IMR-90 (cell line): ENCODE measurements at regions not wholly inside any gene's neighbourhood (a gene's known extent, or its start where the extent isn't known, plus 50 kb on each side); places are given as distances from the start of the nearest gene placed in this dataset.

Source experiments
- ATAC-seq: fragments of 200-7000 bp; cut with Tn5 transposase; 2 replicates; pipeline ENCODE4 v1.9.1; 2020; ENCODE audit warnings: low read depth, mild to moderate bottlenecking, moderate library complexity
- BruUV-seq: library from RNA; stranded (reverse); fragments of 400-500 nt; replicated peaks from 2 replicates; lab custom pipeline; 2021; lab: Mats Ljungman, UMichigan
- CTCF ChIA-PET: fragments of 300-600 bp; formaldehyde crosslinking; extraction: SDS; loops from one replicate; lab custom pipeline; 2021; ENCODE audit warnings: antibody characterized with exemption; lab: Yijun Ruan, JAX
- POLR2A ChIA-PET: fragments of 300-600 bp; sonication (Branson Sonifier 250); formaldehyde crosslinking; loops from one replicate; lab custom pipeline; 2022; ENCODE audit warnings: antibody characterized with exemption; ENCODE audit not compliant: unreplicated experiment; lab: Charles Lee
- DNase-seq: peaks from one replicate; pipeline ENCODE4 v3.0.0; 2013
- H2AFZ ChIP-seq: replicated peaks from 2 replicates; pipeline ENCODE3; 2013; ENCODE audit warnings: low read length, mild to moderate bottlenecking; ENCODE audit not compliant: poor library complexity
- H2AK5ac ChIP-seq: 2 replicates; pipeline ENCODE4 v1.6.1; 2013; ENCODE audit warnings: low read depth, low read length, inconsistent platforms
- H2AK9ac ChIP-seq: replicated peaks from 2 replicates; pipeline ENCODE3; 2013; ENCODE audit warnings: mild to moderate bottlenecking, low read depth, low read length, moderate library complexity; ENCODE audit not compliant: poor library complexity
- H2BK120ac ChIP-seq: 2 replicates; pipeline ENCODE4 v1.6.1; 2013; ENCODE audit warnings: low read depth, low read length, inconsistent platforms
- H2BK15ac ChIP-seq: 3 replicates; pipeline ENCODE4 v1.6.1; 2013; ENCODE audit warnings: low read depth, low read length, inconsistent platforms
- H2BK20ac ChIP-seq: 2 replicates; pipeline ENCODE4 v1.6.1; 2013; ENCODE audit warnings: low read depth, mild to moderate bottlenecking, inconsistent platforms, low read length, moderate library complexity
- H2BK5ac ChIP-seq: 2 replicates; pipeline ENCODE4 v1.6.1; 2013; ENCODE audit warnings: mild to moderate bottlenecking, low read depth, low read length, inconsistent platforms; ENCODE audit not compliant: poor library complexity, severe bottlenecking
- H3K14ac ChIP-seq: replicated peaks from 2 replicates; pipeline ENCODE4 v1.6.1; 2013; ENCODE audit warnings: low read depth, low read length, inconsistent platforms
- H3K18ac ChIP-seq: 2 replicates; pipeline ENCODE4 v1.6.1; 2013; ENCODE audit warnings: low read depth, low read length, control low read depth
- H3K23ac ChIP-seq: 2 replicates; pipeline ENCODE4 v1.6.1; 2013; ENCODE audit warnings: low read depth, low read length, inconsistent platforms
- H3K27ac ChIP-seq: 2 replicates; pipeline ENCODE4 v1.5.1; 2013; ENCODE audit warnings: mild to moderate bottlenecking, control low read depth, low read length; ENCODE audit not compliant: insufficient read depth
- H3K27me3 ChIP-seq: 2 replicates; pipeline ENCODE4 v1.6.1; 2013; ENCODE audit warnings: low read length; ENCODE audit not compliant: control insufficient read depth, insufficient read depth
- H3K36me3 ChIP-seq: 2 replicates; pipeline ENCODE4 v1.6.1; 2013; ENCODE audit warnings: low read length, mixed read lengths; ENCODE audit not compliant: control insufficient read depth, insufficient read depth
- H3K4ac ChIP-seq: 2 replicates; pipeline ENCODE4 v1.6.1; 2013; ENCODE audit warnings: low read depth, low read length, inconsistent platforms
- H3K4me1 ChIP-seq: 2 replicates; pipeline ENCODE4 v1.6.1; 2013; ENCODE audit warnings: low read length, mixed read lengths; ENCODE audit not compliant: control insufficient read depth, insufficient read depth
- H3K4me2 ChIP-seq: 2 replicates; pipeline ENCODE4 v1.6.1; 2013; ENCODE audit warnings: low read depth, mild to moderate bottlenecking, control low read depth, low read length, moderate library complexity
- H3K4me3 ChIP-seq: 2 replicates; pipeline ENCODE4 v1.5.1; 2013; ENCODE audit warnings: low read depth, mild to moderate bottlenecking, control low read depth, low read length, moderate library complexity; ENCODE audit not compliant: insufficient read depth
- H3K56ac ChIP-seq: 2 replicates; pipeline ENCODE4 v1.6.1; 2013; ENCODE audit warnings: low read length, inconsistent platforms; ENCODE audit not compliant: insufficient read depth; ENCODE audit errors: extremely low read depth
- H3K79me1 ChIP-seq, 2 experiments: 2 replicates each; pipeline ENCODE4 v1.6.1; 2013; ENCODE audit warnings: low read length in 2 of 2, inconsistent platforms in 1 of 2, low read depth in 1 of 2
- H3K9ac ChIP-seq: 2 replicates; pipeline ENCODE4 v1.6.1; 2013; ENCODE audit warnings: low read depth, low read length, control low read depth
- H3K9me1 ChIP-seq: 2 replicates; pipeline ENCODE4 v1.6.1; 2013; ENCODE audit warnings: low read length, inconsistent platforms; ENCODE audit not compliant: insufficient read depth
- H3K9me3 ChIP-seq: 2 replicates; pipeline ENCODE4 v1.6.1; 2013; ENCODE audit warnings: low read length; ENCODE audit not compliant: control insufficient read depth, insufficient read depth
- H4K20me1 ChIP-seq: 2 replicates; pipeline ENCODE4 v1.6.1; 2013; ENCODE audit warnings: low read length, inconsistent platforms; ENCODE audit not compliant: insufficient read depth
- H4K5ac ChIP-seq: 2 replicates; pipeline ENCODE4 v1.6.1; 2013; ENCODE audit warnings: mild to moderate bottlenecking, low read depth, low read length, control low read depth
- H4K8ac ChIP-seq, 2 experiments: 2 replicates each; pipeline ENCODE4 v1.6.1; 2013; ENCODE audit warnings: low read depth in 2 of 2, low read length in 2 of 2, control low read depth in 1 of 2, inconsistent platforms in 1 of 2
- H4K91ac ChIP-seq: 2 replicates; pipeline ENCODE4 v1.6.1; 2013; ENCODE audit warnings: low read depth, low read length, inconsistent platforms; ENCODE audit not compliant: insufficient read depth
- CEBPB ChIP-seq: IDR thresholded peaks from 2 replicates; pipeline ENCODE4 v1.6.1; 2012; ENCODE audit warnings: low read depth, low read length, improper control_type of control experiment
- CHD1 ChIP-seq: IDR thresholded peaks from 2 replicates; pipeline ENCODE4 v1.6.1; 2012; ENCODE audit warnings: low read depth, low read length, improper control_type of control experiment
- CTCF ChIP-seq: conservative IDR thresholded peaks from 2 replicates; pipeline ENCODE4 v1.5.1; 2012; ENCODE audit warnings: mild to moderate bottlenecking, low read depth, low read length, improper control_type of control experiment
- FOS ChIP-seq: fragments of 150-350 bp; IDR thresholded peaks from 2 replicates; pipeline ENCODE4 v1.6.1; 2016; ENCODE audit warnings: low read depth, low read length
- NFE2L2 ChIP-seq: fragments of 150-350 bp; IDR thresholded peaks from 2 replicates; pipeline ENCODE4 v1.6.1; 2016; ENCODE audit warnings: low read depth, mild to moderate bottlenecking, low read length
- POLR2A ChIP-seq: IDR thresholded peaks from 2 replicates; pipeline ENCODE4 v1.6.1; 2012; ENCODE audit warnings: mild to moderate bottlenecking, low read depth, low read length
- RAD21 ChIP-seq: IDR thresholded peaks from 2 replicates; pipeline ENCODE4 v1.6.1; 2012; ENCODE audit warnings: low read length, improper control_type of control experiment
- USF2 ChIP-seq: fragments of 150-350 bp; IDR thresholded peaks from 2 replicates; pipeline ENCODE4 v1.6.1; 2017; ENCODE audit warnings: mild to moderate bottlenecking, antibody characterized with exemption, low read length, low read depth
- WGBS, 2 experiments: methylation state at CpG; one replicate each; pipeline versions ENCODE4 v1.1.5 to v1.1.7; 2013; ENCODE audit warnings: missing lambda C conversion rate in 2 of 2; ENCODE audit not compliant: insufficient read length in 1 of 2; ENCODE audit errors: extremely low coverage in 2 of 2; 5-methylcytosine and 5-hydroxymethylcytosine counted together
- dilution Hi-C: fragments of 300-500 bp; cut with HindIII; formaldehyde crosslinking; loops from one replicate; pipeline ENCODE4 v1.14.3; 2018; ENCODE audit warnings: low sequenced_read_pairs; ENCODE audit not compliant: unreplicated experiment
- in situ Hi-C: fragments of 300-500 bp; cut with MboI; formaldehyde crosslinking; loops from 3 replicates; pipeline ENCODE4 v1.14.3; 2019; ENCODE audit warnings: low sequenced_read_pairs, inconsistent platforms, mixed read lengths
- intact Hi-C: fragments of 100-400 bp; cut with micrococcal nuclease; formaldehyde crosslinking; loops from 2 replicates; pipeline ENCODE4 v1.10.0; 2022

- H2BK120ac ChIP-seq, result no peak overlapping the region
- ChIA-PET CTCF (no interaction called here), POLR2A (no interaction called here)
- H3K18ac ChIP-seq, result no peak overlapping the region
- H3K4me1 ChIP-seq, result no peaks in the 10 kb centered on the region
- H2AK5ac ChIP-seq, result no peak overlapping the region
- H3K4me3 ChIP-seq, result no peak overlapping the region
- DNase-seq (no peak), ATAC-seq (no peak)
- dilution Hi-C loops, result no loop called here
- no peak for TF ChIP-seq CEBPB
- TF ChIP-seq FOS, result no peak
- TF ChIP-seq POLR2A, result no peak
- TF ChIP-seq USF2, result no peak
- no peak for TF ChIP-seq CTCF
- no peak for TF ChIP-seq RAD21
- no peak for TF ChIP-seq NFE2L2
- TF ChIP-seq CHD1, result no peak
- H2BK15ac ChIP-seq, result no peak overlapping the region
- no peak overlapping the region for H3K9ac ChIP-seq
- H3K27ac ChIP-seq, result no peak overlapping the region
- no peak overlapping the region for H3K56ac ChIP-seq
- no TSS peak for BruUV-seq
- H4K8ac ChIP-seq, result no peak overlapping the region
- H2BK5ac ChIP-seq, result no peak overlapping the region
- no peak overlapping the region for H2AFZ ChIP-seq
- WGBS, 2 experiments, result no CpG with 5 or more reads among the region's 2 CpGs
- no peak overlapping the region for H2AK9ac ChIP-seq
- H3K9me1 ChIP-seq, result no peaks in the 10 kb centered on the region
- intact Hi-C loops, result no loop called here
- H3K4me2 ChIP-seq, result no peak overlapping the region
- H3K9me3 ChIP-seq, result peaks cover 5% of the 10 kb centered on the region
- H3K4ac ChIP-seq, result no peak overlapping the region
- no peak overlapping the region for H4K91ac ChIP-seq
- no peaks in the 10 kb centered on the region for H3K79me1 ChIP-seq
- no peak overlapping the region for H4K5ac ChIP-seq
- no peaks in the 10 kb centered on the region for H3K27me3 ChIP-seq
- in situ Hi-C loops, result no loop called here
- no peak overlapping the region for H3K23ac ChIP-seq
- no peak overlapping the region for H2BK20ac ChIP-seq
- no peaks in the 10 kb centered on the region for H3K36me3 ChIP-seq
- H4K20me1 ChIP-seq, result no peaks in the 10 kb centered on the region
- H3K14ac ChIP-seq, result no peak overlapping the region
Observed at GRCh38 chr5:166045961-166046360, 2245.5 kb upstream of the WWC1 start.
